Body of pancreas (tissue), 4 donors: ENCODE measurements at regions not wholly inside any gene's neighbourhood (a gene's known extent, or its start where the extent isn't known, plus 50 kb on each side); places are given as distances from the start of the nearest gene placed in this dataset.

ENCODE experiments used
- ATAC-seq: fragments of 150-250 bp; one replicate; pipeline ENCODE4 v1.9.1; 2016
- DNase-seq, 4 donors: peaks; one replicate each; pipeline ENCODE4 v3.0.0-alpha.2; 2019
- H3K27ac ChIP-seq, 4 donors: fragments of 200-600 bp; sonication (generic); 1 replicate in 3 of 4; 2 replicates in 1 of 4; pipeline versions ENCODE4 v1.5.1 to v1.6.1; 2016 to 2019; ENCODE audit warnings: mild to moderate bottlenecking in 1 of 4, mixed read lengths in 1 of 4, moderate library complexity in 1 of 4
- H3K27me3 ChIP-seq, 2 donors: fragments of 200-600 bp; sonication (generic); one replicate each; pipeline ENCODE4 v1.6.0; 2016; ENCODE audit warnings: mild to moderate bottlenecking in 1 of 2
- H3K36me3 ChIP-seq, 2 donors: fragments of 200-600 bp; sonication (generic); replicated peaks in 1 of 2; 2 replicates each; pipeline ENCODE4 v1.5.1; 2016; ENCODE audit warnings: low read depth in 2 of 2; ENCODE audit not compliant: insufficient read depth in 1 of 2
- H3K4me1 ChIP-seq: fragments of 200-600 bp; sonication (generic); one replicate; pipeline ENCODE4 v1.6.0; 2016
- H3K4me3 ChIP-seq, 2 donors: fragments of 200-600 bp; sonication (generic); 1 replicate in 1 of 2; 2 replicates in 1 of 2; pipeline ENCODE4 v1.5.1; 2016 to 2019
- H3K9me3 ChIP-seq, 3 donors: fragments of 200-600 bp; sonication (generic); 1 replicate in 2 of 3; 2 replicates in 1 of 3; pipeline ENCODE4 v1.5.1; 2016
- POLR2A ChIP-seq, 3 donors: fragments of 450-650 bp; IDR thresholded peaks; one replicate each; pipeline ENCODE4 v1.6.1; 2016; ENCODE audit warnings: antibody characterized with exemption in 3 of 3, mild to moderate bottlenecking in 2 of 3
- WGBS, 2 donors: methylation state at CpG; one replicate each; pipeline ENCODE4 v1.1.5; 2017; 5-methylcytosine and 5-hydroxymethylcytosine counted together
- intact Hi-C: fragments of 100-400 bp; cut with DNase I; formaldehyde crosslinking; loops from one replicate; pipeline ENCODE4 v1.15.1; 2023
- TF ChIP-seq, protein P1 (sequence below), 7 experiments: fragments of 450-650 bp in 4 of 7; fragments of 200-600 bp in 3 of 7; sonication (generic) in 3 of 7; IDR thresholded peaks; one replicate each; pipeline ENCODE4 v1.5.1; 2016 to 2019; ENCODE audit warnings: antibody characterized with exemption in 7 of 7

DNA sequence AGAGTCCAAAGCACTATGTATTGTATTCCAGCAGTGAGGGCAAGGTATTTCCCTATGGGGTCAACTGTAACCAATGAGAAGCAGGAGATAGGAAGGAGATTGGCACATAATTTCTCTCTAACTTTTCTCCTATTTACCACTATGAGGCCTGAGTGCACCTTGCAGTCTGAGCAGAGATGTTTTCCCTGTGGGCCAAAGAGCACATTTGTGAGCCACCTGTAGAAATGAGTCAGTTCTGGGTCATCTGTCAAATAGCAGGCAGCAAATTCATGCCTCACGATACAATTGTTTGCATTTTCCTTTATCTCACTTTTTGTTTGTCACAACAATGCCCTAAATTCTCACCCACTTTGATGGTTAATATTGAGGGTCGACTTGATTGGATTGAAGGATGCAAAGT lies 547.2 kb upstream of the NCAM2 start:
- WGBS, 2 donors = 19% methylated on average over 2 of the region's 2 CpGs
- ATAC-seq = no peak
- intact Hi-C loops = no loop called here

DNA sequence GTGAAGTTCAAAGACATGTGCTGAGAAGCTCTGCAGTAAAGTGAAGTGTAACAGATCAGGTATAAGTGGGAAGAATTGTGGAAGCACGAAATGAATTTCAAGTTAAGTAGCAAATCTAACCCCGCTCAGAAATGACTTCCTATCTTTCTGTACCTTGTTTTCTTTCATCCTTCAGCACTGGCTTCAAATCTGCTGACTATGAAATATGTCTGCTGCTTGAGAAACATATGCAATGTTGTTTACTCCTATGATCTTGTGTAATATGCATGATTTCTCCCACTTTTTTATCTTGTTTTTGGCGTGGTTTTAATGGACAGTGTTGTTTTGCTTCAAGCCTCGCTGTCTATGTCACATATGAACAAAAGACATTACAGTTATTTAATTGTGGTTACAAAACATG lies 545.3 kb upstream of the NCAM2 start:
- H3K27ac ChIP-seq = no peak overlapping the region
- ATAC-seq (no peak), DNase-seq (no peak)
- TF ChIP-seq, protein P1, sequence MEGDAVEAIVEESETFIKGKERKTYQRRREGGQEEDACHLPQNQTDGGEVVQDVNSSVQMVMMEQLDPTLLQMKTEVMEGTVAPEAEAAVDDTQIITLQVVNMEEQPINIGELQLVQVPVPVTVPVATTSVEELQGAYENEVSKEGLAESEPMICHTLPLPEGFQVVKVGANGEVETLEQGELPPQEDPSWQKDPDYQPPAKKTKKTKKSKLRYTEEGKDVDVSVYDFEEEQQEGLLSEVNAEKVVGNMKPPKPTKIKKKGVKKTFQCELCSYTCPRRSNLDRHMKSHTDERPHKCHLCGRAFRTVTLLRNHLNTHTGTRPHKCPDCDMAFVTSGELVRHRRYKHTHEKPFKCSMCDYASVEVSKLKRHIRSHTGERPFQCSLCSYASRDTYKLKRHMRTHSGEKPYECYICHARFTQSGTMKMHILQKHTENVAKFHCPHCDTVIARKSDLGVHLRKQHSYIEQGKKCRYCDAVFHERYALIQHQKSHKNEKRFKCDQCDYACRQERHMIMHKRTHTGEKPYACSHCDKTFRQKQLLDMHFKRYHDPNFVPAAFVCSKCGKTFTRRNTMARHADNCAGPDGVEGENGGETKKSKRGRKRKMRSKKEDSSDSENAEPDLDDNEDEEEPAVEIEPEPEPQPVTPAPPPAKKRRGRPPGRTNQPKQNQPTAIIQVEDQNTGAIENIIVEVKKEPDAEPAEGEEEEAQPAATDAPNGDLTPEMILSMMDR (IDR thresholded peaks at IDR 0.05) = no peak
- TF ChIP-seq POLR2A (IDR thresholded peaks at IDR 0.05) = no peak
- H3K27me3 ChIP-seq = no peaks in the 10 kb centered on the region
- no peaks in the 10 kb centered on the region for H3K9me3 ChIP-seq
- H3K4me3 ChIP-seq = no peak overlapping the region
- no peaks in the 10 kb centered on the region for H3K4me1 ChIP-seq
- no peaks in the 10 kb centered on the region for H3K36me3 ChIP-seq
- intact Hi-C loops = no loop called here
- WGBS, 2 donors = 50 to 59% methylated on average over 4 of the region's 4 CpGs

More for the DNA sequence above, 547.2 kb upstream of the NCAM2 start:
- no peaks in the 10 kb centered on the region for H3K4me1 ChIP-seq
- no peak overlapping the region for H3K27ac ChIP-seq
- H3K4me3 ChIP-seq = no peak overlapping the region
- no peak for TF ChIP-seq POLR2A (IDR thresholded peaks at IDR 0.05)
- TF ChIP-seq, protein P1 (IDR thresholded peaks at IDR 0.05) = no peak
- no peaks in the 10 kb centered on the region for H3K9me3 ChIP-seq
- no peak for DNase-seq
- H3K27me3 ChIP-seq = no peaks in the 10 kb centered on the region
- H3K36me3 ChIP-seq = no peaks in the 10 kb centered on the region

DNA sequence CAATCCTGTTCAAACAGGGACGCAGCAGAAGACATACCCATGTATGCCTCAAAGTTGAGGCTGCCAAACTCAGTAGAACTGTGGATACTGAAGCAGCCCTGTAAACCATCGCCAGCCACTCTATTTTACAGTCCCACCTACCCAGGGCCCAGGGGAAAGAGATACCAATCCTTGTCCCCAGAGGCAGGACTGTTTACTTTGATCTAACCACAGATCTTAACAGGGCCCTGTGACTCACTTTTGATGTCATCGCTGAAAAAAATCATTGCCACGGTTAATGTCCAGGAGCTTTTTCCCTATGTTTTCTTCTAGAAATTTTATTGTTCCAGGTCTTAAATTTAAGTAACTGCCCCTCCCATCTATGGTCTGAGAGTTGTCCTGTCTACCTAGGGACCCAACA lies 538.4 kb upstream of the NCAM2 start:
- Histone ChIP-seq H3K4me3 (no peak overlapping the region), H3K27me3 (no peaks in the 10 kb centered on the region), H3K4me1 (no peaks in the 10 kb centered on the region), H3K9me3 (no peaks in the 10 kb centered on the region), H3K36me3 (no peaks in the 10 kb centered on the region), H3K27ac (no peak overlapping the region)
- WGBS, 2 donors = 78 to 80% methylated on average over 4 of the region's 4 CpGs
- DNase-seq (no peak), ATAC-seq (no peak)
- intact Hi-C loops = no loop called here
- TF ChIP-seq, protein P1 (IDR thresholded peaks at IDR 0.05) = no peak

DNA sequence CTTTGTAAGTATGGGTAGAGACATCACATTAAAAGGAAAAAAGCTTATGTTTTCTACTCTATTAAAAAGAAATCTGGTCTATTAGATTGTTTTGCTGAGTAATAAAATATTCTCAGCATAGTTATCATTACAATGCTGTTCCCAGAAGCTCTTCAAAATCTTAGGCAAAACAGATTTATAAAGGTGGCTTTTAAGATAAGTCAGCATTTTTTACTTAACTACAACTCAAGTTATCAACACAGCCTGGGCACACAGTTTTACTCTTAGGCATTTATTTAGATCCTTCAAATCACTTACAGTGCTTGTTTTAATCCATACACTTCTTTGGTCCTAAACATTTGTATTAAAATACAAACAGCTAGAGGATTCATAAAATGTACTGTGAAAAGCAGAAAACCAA lies 534.8 kb upstream of the NCAM2 start:
- H3K27ac ChIP-seq = no peak overlapping the region
- intact Hi-C loops = no loop called here

DNA sequence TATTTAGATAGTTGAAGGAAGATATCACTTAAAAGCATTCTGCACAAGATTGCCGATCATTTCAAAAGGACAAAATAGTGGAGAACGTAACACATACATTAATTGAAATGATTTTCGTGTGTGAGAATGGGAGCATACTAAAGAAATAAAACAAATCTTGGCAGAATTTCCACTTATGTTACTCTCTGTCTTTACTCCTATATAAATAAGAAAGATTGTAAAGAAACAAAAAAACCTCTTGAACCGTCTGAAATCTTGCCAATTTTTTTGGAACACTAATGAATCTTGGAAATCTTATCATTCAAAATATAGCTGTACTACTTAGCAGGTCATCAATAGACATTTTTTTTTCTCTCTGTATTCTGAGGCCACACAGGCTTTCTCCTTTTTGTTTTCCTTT lies 528.8 kb upstream of the NCAM2 start:
- Histone ChIP-seq H3K4me3 (no peak overlapping the region), H3K36me3 (no peaks in the 10 kb centered on the region), H3K27ac (no peak overlapping the region), H3K27me3 (no peaks in the 10 kb centered on the region), H3K4me1 (no peaks in the 10 kb centered on the region), H3K9me3 (no peaks in the 10 kb centered on the region)
- intact Hi-C loops = no loop called here
- TF ChIP-seq POLR2A (IDR thresholded peaks at IDR 0.05) = no peak
- TF ChIP-seq, protein P1 (IDR thresholded peaks at IDR 0.05) = no peak
- DNase-seq (no peak), ATAC-seq (no peak)
- WGBS, 2 donors = 54 to 57% methylated on average over 4 of the region's 4 CpGs

More for the DNA sequence above, 534.8 kb upstream of the NCAM2 start:
- Histone ChIP-seq H3K4me3 (no peak overlapping the region), H3K36me3 (no peaks in the 10 kb centered on the region), H3K27me3 (no peaks in the 10 kb centered on the region), H3K4me1 (no peaks in the 10 kb centered on the region), H3K9me3 (no peaks in the 10 kb centered on the region)
- no peak for TF ChIP-seq POLR2A (IDR thresholded peaks at IDR 0.05)
- TF ChIP-seq, protein P1 (IDR thresholded peaks at IDR 0.05) = no peak
- DNase-seq = no peak
- ATAC-seq = no peak
